IMR-90 (cell line): ENCODE measurements at regions not wholly inside any gene's neighbourhood (a gene's known extent, or its start where the extent isn't known, plus 50 kb on each side); places are given as distances from the start of the nearest gene placed in this dataset.

Source experiments
- POLR2A ChIP-seq: IDR thresholded peaks from 2 replicates; pipeline ENCODE4 v1.6.1; 2012; ENCODE audit warnings: mild to moderate bottlenecking, low read depth, low read length
- RAD21 ChIP-seq: IDR thresholded peaks from 2 replicates; pipeline ENCODE4 v1.6.1; 2012; ENCODE audit warnings: low read length, improper control_type of control experiment
- TF ChIP-seq, protein P1 (sequence below): conservative IDR thresholded peaks from 2 replicates; pipeline ENCODE4 v1.5.1; 2012; ENCODE audit warnings: mild to moderate bottlenecking, low read depth, low read length, improper control_type of control experiment

DNA sequence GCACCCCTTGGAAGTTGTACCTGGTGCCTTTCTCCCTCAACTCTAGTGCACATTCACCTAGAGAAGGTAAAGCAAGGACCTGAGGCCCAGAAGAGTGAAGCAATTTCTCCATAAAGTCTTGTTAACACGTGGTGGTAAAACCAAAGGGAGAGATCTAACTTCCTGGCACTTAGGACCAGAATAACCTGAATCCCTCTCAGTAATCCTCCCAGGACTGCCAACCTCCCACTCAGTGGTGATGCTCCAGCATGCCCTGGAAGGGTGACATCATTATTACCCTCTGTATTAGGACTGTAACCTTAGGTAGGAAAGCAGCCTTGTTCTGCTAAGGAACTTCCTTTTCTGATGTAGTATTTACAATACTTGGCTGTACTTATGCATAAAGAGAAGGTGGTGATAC is 330.6 kb upstream of the MARCKS start:
- TF ChIP-seq POLR2A, result no peak
- TF ChIP-seq, protein P1, sequence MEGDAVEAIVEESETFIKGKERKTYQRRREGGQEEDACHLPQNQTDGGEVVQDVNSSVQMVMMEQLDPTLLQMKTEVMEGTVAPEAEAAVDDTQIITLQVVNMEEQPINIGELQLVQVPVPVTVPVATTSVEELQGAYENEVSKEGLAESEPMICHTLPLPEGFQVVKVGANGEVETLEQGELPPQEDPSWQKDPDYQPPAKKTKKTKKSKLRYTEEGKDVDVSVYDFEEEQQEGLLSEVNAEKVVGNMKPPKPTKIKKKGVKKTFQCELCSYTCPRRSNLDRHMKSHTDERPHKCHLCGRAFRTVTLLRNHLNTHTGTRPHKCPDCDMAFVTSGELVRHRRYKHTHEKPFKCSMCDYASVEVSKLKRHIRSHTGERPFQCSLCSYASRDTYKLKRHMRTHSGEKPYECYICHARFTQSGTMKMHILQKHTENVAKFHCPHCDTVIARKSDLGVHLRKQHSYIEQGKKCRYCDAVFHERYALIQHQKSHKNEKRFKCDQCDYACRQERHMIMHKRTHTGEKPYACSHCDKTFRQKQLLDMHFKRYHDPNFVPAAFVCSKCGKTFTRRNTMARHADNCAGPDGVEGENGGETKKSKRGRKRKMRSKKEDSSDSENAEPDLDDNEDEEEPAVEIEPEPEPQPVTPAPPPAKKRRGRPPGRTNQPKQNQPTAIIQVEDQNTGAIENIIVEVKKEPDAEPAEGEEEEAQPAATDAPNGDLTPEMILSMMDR, result no peak
- TF ChIP-seq RAD21, result no peak
